Tibial nerve (tissue), 4 donors: ENCODE measurements at regions not wholly inside any gene's neighbourhood (a gene's known extent, or its start where the extent isn't known, plus 50 kb on each side); places are given as distances from the start of the nearest gene placed in this dataset.

Source experiments
- DNase-seq, 2 donors: peaks; one replicate each; pipeline ENCODE4 v3.0.0-alpha.2; 2019; ENCODE audit warnings: low spot score in 2 of 2
- H3K27ac ChIP-seq, 4 donors: fragments of 200-600 bp; sonication (generic) in 3 of 4; one replicate each; pipeline ENCODE4 v1.5.1; 2017 to 2019; ENCODE audit warnings: mild to moderate bottlenecking in 1 of 4
- H3K27me3 ChIP-seq, 2 donors: fragments of 200-600 bp; sonication (generic) in 1 of 2; one replicate each; pipeline versions ENCODE4 v1.5.1 to v1.6.0; 2017 to 2019
- H3K36me3 ChIP-seq, 3 donors: fragments of 200-600 bp; sonication (generic); one replicate each; pipeline ENCODE4 v1.5.1; 2018 to 2019
- H3K4me1 ChIP-seq, 4 donors: fragments of 200-600 bp; sonication (generic) in 3 of 4; one replicate each; pipeline ENCODE4 v1.5.1; 2017 to 2019
- H3K4me3 ChIP-seq, 4 donors: fragments of 200-600 bp; sonication (generic) in 3 of 4; one replicate each; pipeline ENCODE4 v1.5.1; 2017 to 2019; ENCODE audit warnings: mild to moderate bottlenecking in 1 of 4, moderate library complexity in 1 of 4
- H3K9me3 ChIP-seq, 4 donors: fragments of 200-600 bp; sonication (generic) in 3 of 4; one replicate each; pipeline ENCODE4 v1.5.1; 2017 to 2019
- CTCF ChIP-seq, 5 experiments: fragments of 200-600 bp in 3 of 5; fragments of 450-650 bp in 2 of 5; sonication (generic) in 3 of 5; IDR thresholded peaks; one replicate each; pipeline ENCODE4 v1.5.1; 2016 to 2019; ENCODE audit warnings: antibody characterized with exemption in 5 of 5, mild to moderate bottlenecking in 3 of 5, moderate library complexity in 2 of 5
- EP300 ChIP-seq, 2 donors: sonication (generic); formaldehyde crosslinking; IDR thresholded peaks; one replicate each; pipeline ENCODE4 v1.6.1; 2017; ENCODE audit warnings: antibody characterized with exemption in 2 of 2, mild to moderate bottlenecking in 1 of 2
- POLR2A ChIP-seq, 2 donors: fragments of 450-650 bp; IDR thresholded peaks; one replicate each; pipeline ENCODE4 v1.6.1; 2017; ENCODE audit warnings: antibody characterized with exemption in 2 of 2, mild to moderate bottlenecking in 2 of 2, moderate library complexity in 2 of 2
- WGBS, 2 donors: methylation state at CpG; one replicate each; pipeline ENCODE4 v1.1.5; 2018; 5-methylcytosine and 5-hydroxymethylcytosine counted together

- Histone ChIP-seq H3K4me1 (peaks cover 0 to 24% (median 14%) of the 10 kb centered on the region in 4 donors), H3K27ac (no peak overlapping the region), H3K36me3 (no peaks in the 10 kb centered on the region), H3K27me3 (no peaks in the 10 kb centered on the region), H3K4me3 (no peak overlapping the region), H3K9me3 (no peaks in the 10 kb centered on the region)
- 90 to 92% methylated on average over 2 of the region's 2 CpGs for WGBS, 2 donors
- TF ChIP-seq POLR2A (IDR thresholded peaks at IDR 0.05): no peak
- TF ChIP-seq EP300 (IDR thresholded peaks at IDR 0.05): no peak
- TF ChIP-seq CTCF (IDR thresholded peaks at IDR 0.05): no peak
- DNase-seq: no peak
Measured at GRCh38 chr6:7048894-7049293, 58.9 kb upstream of the RREB1 start.

- 65 to 75% methylated on average over 2 of the region's 2 CpGs for WGBS, 2 donors
- Histone ChIP-seq H3K36me3 (no peaks in the 10 kb centered on the region), H3K9me3 (no peaks in the 10 kb centered on the region), H3K4me3 (no peak overlapping the region), H3K27me3 (no peaks in the 10 kb centered on the region), H3K27ac (no peak overlapping the region), H3K4me1 (peaks cover 0 to 24% (median 14%) of the 10 kb centered on the region in 4 donors)
- TF ChIP-seq POLR2A (IDR thresholded peaks at IDR 0.05): no peak
- no peak for DNase-seq
Measured at GRCh38 chr6:7050004-7050403, 57.8 kb upstream of the RREB1 start.

- no peaks in the 10 kb centered on the region for H3K9me3 ChIP-seq
- peak in 1 of 2 donors; percentile 22 for DNase-seq
- no peaks in the 10 kb centered on the region for H3K36me3 ChIP-seq
- no peaks in the 10 kb centered on the region for H3K27me3 ChIP-seq
- TF ChIP-seq POLR2A (IDR thresholded peaks at IDR 0.05): no peak
- TF ChIP-seq CTCF (IDR thresholded peaks at IDR 0.05): no peak
- TF ChIP-seq EP300 (IDR thresholded peaks at IDR 0.05): no peak
- peaks cover 0 to 24% (median 14%) of the 10 kb centered on the region in 4 donors for H3K4me1 ChIP-seq
- H3K27ac ChIP-seq: peak overlapping the region in 3 of 4 donors; percentile 82 to 89 (median 88)
- H3K4me3 ChIP-seq: peak overlapping the region; percentile 35 to 76 (median 59)
- 19 to 43% methylated on average over 20 to 55 of the region's 68 CpGs for WGBS, 2 donors
Measured at GRCh38 chr6:7050872-7051779, 56.6 kb upstream of the RREB1 start.

GRCh38 chr6:7051780-7052442 is 55.9 kb upstream of the RREB1 start:
- TF ChIP-seq EP300 (IDR thresholded peaks at IDR 0.05) (no peak), POLR2A (IDR thresholded peaks at IDR 0.05) (no peak), CTCF (IDR thresholded peaks at IDR 0.05) (no peak)
- no peaks in the 10 kb centered on the region for H3K27me3 ChIP-seq
- 0 to 1% methylated on average over 36 to 41 of the region's 59 CpGs for WGBS, 2 donors
- no peaks in the 10 kb centered on the region for H3K9me3 ChIP-seq
- H3K27ac ChIP-seq: peak overlapping the region in 3 of 4 donors; percentile 82 to 89 (median 88)
- DNase-seq: no peak
- H3K36me3 ChIP-seq: no peaks in the 10 kb centered on the region
- peak overlapping the region; percentile 35 to 76 (median 59) for H3K4me3 ChIP-seq
- peaks cover 0 to 24% (median 14%) of the 10 kb centered on the region in 4 donors for H3K4me1 ChIP-seq

- Histone ChIP-seq H3K27ac (peak overlapping the region in 3 of 4 donors; percentile 82 to 89 (median 88)), H3K9me3 (no peaks in the 10 kb centered on the region), H3K4me1 (peaks cover 0 to 24% (median 14%) of the 10 kb centered on the region in 4 donors), H3K36me3 (no peaks in the 10 kb centered on the region), H3K4me3 (peak overlapping the region; percentile 35 to 76 (median 59)), H3K27me3 (no peaks in the 10 kb centered on the region)
- DNase-seq: peak in 1 of 2 donors; percentile 29
- WGBS, 2 donors: 4 to 9% methylated on average over 8 to 20 of the region's 31 CpGs
- TF ChIP-seq EP300 (IDR thresholded peaks at IDR 0.05) (no peak), POLR2A (IDR thresholded peaks at IDR 0.05) (no peak), CTCF (IDR thresholded peaks at IDR 0.05) (no peak)
Measured at GRCh38 chr6:7052443-7053011, 55.2 kb upstream of the RREB1 start.
